Skeletal muscle tissue (tissue), 3 donors: ENCODE measurements at regions not wholly inside any gene's neighbourhood (a gene's known extent, or its start where the extent isn't known, plus 50 kb on each side); places are given as distances from the start of the nearest gene placed in this dataset.

Experiments
- H3K27ac ChIP-seq: one replicate; pipeline ENCODE4 v1.7.0; 2013; ENCODE audit warnings: mild to moderate bottlenecking, low read depth, low read length, inconsistent platforms
- H3K27me3 ChIP-seq, 3 donors: one replicate each; pipeline ENCODE4 v1.7.0; 2013; ENCODE audit warnings: low read length in 3 of 3; ENCODE audit not compliant: control insufficient read depth in 3 of 3, insufficient read depth in 3 of 3
- H3K36me3 ChIP-seq, 3 donors: one replicate each; pipeline ENCODE4 v1.7.0; 2013; ENCODE audit warnings: low read length in 3 of 3; ENCODE audit not compliant: control insufficient read depth in 3 of 3, insufficient read depth in 3 of 3
- H3K4me1 ChIP-seq, 3 donors: one replicate each; pipeline ENCODE4 v1.7.0; 2013; ENCODE audit warnings: low read length in 3 of 3, mild to moderate bottlenecking in 3 of 3; ENCODE audit not compliant: control insufficient read depth in 3 of 3, insufficient read depth in 3 of 3
- H3K4me3 ChIP-seq, 3 donors: one replicate each; pipeline ENCODE4 v1.7.0; 2013; ENCODE audit warnings: low read length in 3 of 3
- H3K9ac ChIP-seq, 3 donors: one replicate each; pipeline ENCODE4 v1.7.0; 2013; ENCODE audit warnings: low read length in 3 of 3, mild to moderate bottlenecking in 3 of 3, moderate library complexity in 2 of 3, low read depth in 1 of 3
- H3K9me3 ChIP-seq, 3 donors: one replicate each; pipeline ENCODE4 v1.7.0; 2013; ENCODE audit warnings: low read length in 3 of 3; ENCODE audit not compliant: control insufficient read depth in 3 of 3
- donor health status: Osteomylitis.

DNA sequence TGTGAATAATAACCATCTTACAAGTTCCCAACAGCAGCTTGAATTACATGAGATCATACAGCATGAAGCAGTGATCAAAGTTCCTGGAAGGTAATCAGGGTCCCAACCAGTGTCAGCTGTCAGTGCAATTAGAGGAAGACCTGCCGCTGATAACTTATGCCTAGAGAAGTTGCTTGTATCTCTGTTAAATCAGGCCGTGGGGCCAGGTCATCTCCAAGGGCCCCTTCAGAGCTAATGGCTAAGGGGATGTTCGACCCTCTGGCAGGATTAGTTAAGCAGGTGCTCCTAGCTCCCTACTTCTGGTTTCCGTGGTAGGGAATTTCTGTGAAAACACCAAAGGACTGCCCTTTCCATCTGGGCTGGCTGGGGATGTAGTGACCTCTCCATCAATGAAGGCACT is 251.0 kb downstream of the FAM43A start:
- no peak overlapping the region for H3K4me3 ChIP-seq
- H3K9ac ChIP-seq: no peak overlapping the region
- no peaks in the 10 kb centered on the region for H3K36me3 ChIP-seq
- H3K9me3 ChIP-seq: no peaks in the 10 kb centered on the region
- H3K27ac ChIP-seq: no peak overlapping the region
- peaks cover 11 to 20% (median 16%) of the 10 kb centered on the region in 3 donors for H3K4me1 ChIP-seq
- no peaks in the 10 kb centered on the region for H3K27me3 ChIP-seq

DNA sequence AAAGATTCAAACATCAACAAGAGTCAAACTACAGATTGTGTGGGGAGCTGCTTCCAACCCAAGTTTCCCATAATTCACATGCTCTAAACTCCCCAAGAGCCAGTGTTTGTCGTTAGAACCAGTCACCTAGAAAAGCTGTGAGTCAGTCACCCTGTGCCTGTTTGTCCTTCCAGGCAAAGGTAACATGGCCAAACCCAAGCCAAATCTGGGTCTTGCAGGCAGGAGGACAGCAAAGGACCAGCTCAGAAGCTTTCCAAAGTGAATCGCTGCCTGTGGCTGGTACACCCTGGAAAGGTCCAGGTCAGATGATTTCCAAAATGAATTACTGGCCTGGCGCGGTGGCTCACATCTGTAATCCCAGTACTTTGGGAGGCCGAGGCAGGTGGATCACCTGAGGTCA is 251.5 kb downstream of the FAM43A start:
- H3K27me3 ChIP-seq: no peaks in the 10 kb centered on the region
- H3K9ac ChIP-seq: no peak overlapping the region
- H3K9me3 ChIP-seq: no peaks in the 10 kb centered on the region

GRCh38 chr3:194937882-194938321 is 252.2 kb downstream of the FAM43A start:
- Histone ChIP-seq H3K27me3 (no peaks in the 10 kb centered on the region), H3K27ac (no peak overlapping the region), H3K36me3 (no peaks in the 10 kb centered on the region), H3K4me1 (peaks cover 4 to 12% (median 10%) of the 10 kb centered on the region in 3 donors), H3K4me3 (no peak overlapping the region), H3K9ac (no peak overlapping the region), H3K9me3 (no peaks in the 10 kb centered on the region)

More for the DNA sequence above, 251.5 kb downstream of the FAM43A start:
- H3K4me1 ChIP-seq: peaks cover 6 to 15% (median 11%) of the 10 kb centered on the region in 3 donors
- H3K4me3 ChIP-seq: no peak overlapping the region
- H3K27ac ChIP-seq: no peak overlapping the region
- H3K36me3 ChIP-seq: no peaks in the 10 kb centered on the region

GRCh38 chr3:194938845-194939531 is 253.3 kb downstream of the FAM43A start:
- Histone ChIP-seq H3K36me3 (no peaks in the 10 kb centered on the region), H3K9me3 (no peaks in the 10 kb centered on the region), H3K27me3 (no peaks in the 10 kb centered on the region), H3K4me3 (no peak overlapping the region), H3K4me1 (peaks cover 4 to 12% (median 10%) of the 10 kb centered on the region in 3 donors), H3K9ac (no peak overlapping the region), H3K27ac (no peak overlapping the region)

GRCh38 chr3:194939532-194939909 is 253.8 kb downstream of the FAM43A start:
- Histone ChIP-seq H3K4me1 (peaks cover 4 to 12% (median 10%) of the 10 kb centered on the region in 3 donors), H3K36me3 (no peaks in the 10 kb centered on the region), H3K9ac (no peak overlapping the region), H3K27me3 (no peaks in the 10 kb centered on the region), H3K4me3 (no peak overlapping the region), H3K9me3 (no peaks in the 10 kb centered on the region), H3K27ac (no peak overlapping the region)

GRCh38 chr3:194939949-194940770 is 254.5 kb downstream of the FAM43A start:
- H3K9me3 ChIP-seq: no peaks in the 10 kb centered on the region
- H3K4me1 ChIP-seq: peaks cover 4 to 12% (median 10%) of the 10 kb centered on the region in 3 donors
- no peaks in the 10 kb centered on the region for H3K36me3 ChIP-seq
- no peak overlapping the region for H3K9ac ChIP-seq
- no peak overlapping the region for H3K4me3 ChIP-seq
- no peaks in the 10 kb centered on the region for H3K27me3 ChIP-seq
- no peak overlapping the region for H3K27ac ChIP-seq

DNA sequence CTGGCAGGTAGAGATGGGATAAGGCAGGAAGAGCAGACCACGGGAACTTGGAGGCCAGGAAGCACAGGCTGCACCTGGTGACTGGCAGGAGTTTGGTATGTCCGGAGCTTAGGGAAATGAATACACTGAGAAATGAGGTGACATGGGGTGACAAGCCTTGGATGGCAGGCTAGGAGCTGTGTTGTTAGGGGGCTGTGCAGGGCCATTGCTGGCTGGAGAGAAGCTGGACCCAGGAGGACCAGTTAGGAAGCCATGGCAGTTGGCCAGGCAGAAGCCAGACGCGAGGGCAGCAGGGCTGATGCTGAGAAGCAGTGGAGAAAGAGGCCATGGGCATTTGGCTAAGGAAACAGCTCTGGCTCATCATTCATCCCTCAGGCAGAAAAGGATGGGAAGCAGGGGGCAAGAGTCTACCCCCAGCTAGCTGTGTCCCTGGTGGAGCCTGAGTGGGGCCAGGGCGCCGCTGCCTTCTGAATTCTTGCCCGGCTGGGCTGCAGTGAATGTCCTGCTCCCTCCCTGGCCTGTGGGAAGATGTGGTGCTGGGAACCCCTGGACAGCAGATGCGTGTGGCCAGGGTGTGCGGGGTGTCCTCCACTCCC is 255.8 kb downstream of the FAM43A start:
- Histone ChIP-seq H3K9me3 (no peaks in the 10 kb centered on the region), H3K27me3 (no peaks in the 10 kb centered on the region), H3K27ac (no peak overlapping the region), H3K9ac (no peak overlapping the region), H3K4me3 (no peak overlapping the region), H3K4me1 (peaks cover 4 to 12% (median 10%) of the 10 kb centered on the region in 3 donors), H3K36me3 (no peaks in the 10 kb centered on the region)

DNA sequence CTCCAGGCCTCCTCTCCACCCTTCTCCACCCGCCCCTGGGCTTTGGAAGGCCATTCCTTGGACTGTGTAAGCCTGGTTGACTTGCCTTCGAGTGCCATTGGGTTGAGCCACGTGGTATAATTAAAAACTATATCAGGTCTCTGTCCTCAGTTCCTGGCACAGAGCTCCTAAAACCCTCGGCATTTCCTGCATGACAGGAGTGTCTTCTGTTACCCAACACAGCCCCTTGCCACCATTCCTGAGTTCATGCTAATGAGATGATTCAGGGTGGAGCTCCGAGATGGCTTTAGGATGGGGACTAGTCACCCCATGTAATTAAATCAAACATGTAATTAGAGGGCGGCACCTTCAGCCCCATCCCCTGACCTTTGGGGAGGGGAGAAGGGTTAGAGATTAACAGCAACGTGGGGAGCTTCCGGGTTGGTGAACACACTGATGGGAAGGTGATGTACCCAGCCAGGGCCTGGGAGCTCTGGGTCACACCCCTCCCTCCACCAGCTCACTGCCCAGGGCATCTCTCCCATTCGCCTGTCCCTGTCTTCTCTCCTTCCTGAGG is 256.4 kb downstream of the FAM43A start:
- H3K4me1 ChIP-seq: peaks cover 4 to 12% (median 10%) of the 10 kb centered on the region in 3 donors
- no peak overlapping the region for H3K9ac ChIP-seq
- no peak overlapping the region for H3K4me3 ChIP-seq
- H3K27me3 ChIP-seq: no peaks in the 10 kb centered on the region
- no peaks in the 10 kb centered on the region for H3K9me3 ChIP-seq
- H3K27ac ChIP-seq: no peak overlapping the region
- H3K36me3 ChIP-seq: no peaks in the 10 kb centered on the region

DNA sequence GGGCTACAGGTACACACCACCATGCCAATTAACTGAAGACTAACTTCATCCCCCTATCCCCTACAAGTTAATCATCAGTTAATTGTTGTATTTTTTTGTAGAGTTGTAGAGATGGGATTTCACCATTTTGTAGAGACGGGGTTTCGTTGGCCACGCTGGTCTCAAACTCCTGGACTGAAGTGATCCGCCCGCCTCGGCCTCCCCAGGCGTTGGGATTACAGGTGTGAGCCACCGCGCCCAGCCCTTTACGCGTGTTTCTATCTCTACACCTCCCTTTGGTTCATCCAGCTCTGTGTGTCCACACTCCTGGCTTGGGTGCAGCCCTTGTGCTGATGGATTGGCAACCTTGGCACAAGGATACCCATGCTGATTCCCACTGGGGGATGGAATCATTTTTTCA is 258.8 kb downstream of the FAM43A start:
- Histone ChIP-seq H3K27ac (no peak overlapping the region), H3K9me3 (no peaks in the 10 kb centered on the region), H3K4me3 (no peak overlapping the region), H3K27me3 (no peaks in the 10 kb centered on the region), H3K36me3 (no peaks in the 10 kb centered on the region), H3K4me1 (peaks cover 0 to 4% (median 3%) of the 10 kb centered on the region in 3 donors), H3K9ac (no peak overlapping the region)
